ENCODE measurements at regions not wholly inside any gene's neighbourhood (a gene's known extent, or its start where the extent isn't known, plus 50 kb on each side); places are given as distances from the start of the nearest gene placed in this dataset.

DNA sequence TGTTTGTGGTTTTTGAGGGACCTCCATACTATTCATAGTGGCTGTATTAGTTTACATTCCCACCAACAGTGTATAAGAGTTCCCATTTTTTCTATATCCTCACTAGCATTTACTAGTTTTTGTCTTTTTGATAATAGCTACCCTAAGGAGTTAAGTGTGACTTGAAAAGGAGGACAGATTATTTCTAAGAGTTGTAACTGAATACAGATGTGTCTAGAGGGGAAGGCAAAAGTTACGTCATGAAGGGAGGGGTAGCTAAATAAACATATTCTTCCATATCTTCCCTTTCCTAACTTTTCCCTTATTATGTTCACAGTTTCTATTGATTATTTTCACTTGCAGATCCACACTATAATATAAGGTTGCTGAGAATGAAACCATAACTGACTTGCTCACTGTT is 1315.7 kb upstream of the ZEB2 start:
- DNase-seq (ENCODE audit: low read depth), result no peak
- TF ChIP-seq, protein P1, sequence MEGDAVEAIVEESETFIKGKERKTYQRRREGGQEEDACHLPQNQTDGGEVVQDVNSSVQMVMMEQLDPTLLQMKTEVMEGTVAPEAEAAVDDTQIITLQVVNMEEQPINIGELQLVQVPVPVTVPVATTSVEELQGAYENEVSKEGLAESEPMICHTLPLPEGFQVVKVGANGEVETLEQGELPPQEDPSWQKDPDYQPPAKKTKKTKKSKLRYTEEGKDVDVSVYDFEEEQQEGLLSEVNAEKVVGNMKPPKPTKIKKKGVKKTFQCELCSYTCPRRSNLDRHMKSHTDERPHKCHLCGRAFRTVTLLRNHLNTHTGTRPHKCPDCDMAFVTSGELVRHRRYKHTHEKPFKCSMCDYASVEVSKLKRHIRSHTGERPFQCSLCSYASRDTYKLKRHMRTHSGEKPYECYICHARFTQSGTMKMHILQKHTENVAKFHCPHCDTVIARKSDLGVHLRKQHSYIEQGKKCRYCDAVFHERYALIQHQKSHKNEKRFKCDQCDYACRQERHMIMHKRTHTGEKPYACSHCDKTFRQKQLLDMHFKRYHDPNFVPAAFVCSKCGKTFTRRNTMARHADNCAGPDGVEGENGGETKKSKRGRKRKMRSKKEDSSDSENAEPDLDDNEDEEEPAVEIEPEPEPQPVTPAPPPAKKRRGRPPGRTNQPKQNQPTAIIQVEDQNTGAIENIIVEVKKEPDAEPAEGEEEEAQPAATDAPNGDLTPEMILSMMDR (IDR thresholded peaks at IDR 0.05; ENCODE audit: control insufficient read depth, extremely low read depth, insufficient read depth), result no peak
- no peak overlapping the region for H3K4me3 ChIP-seq (ENCODE audit: low read depth, low read length)

DNA sequence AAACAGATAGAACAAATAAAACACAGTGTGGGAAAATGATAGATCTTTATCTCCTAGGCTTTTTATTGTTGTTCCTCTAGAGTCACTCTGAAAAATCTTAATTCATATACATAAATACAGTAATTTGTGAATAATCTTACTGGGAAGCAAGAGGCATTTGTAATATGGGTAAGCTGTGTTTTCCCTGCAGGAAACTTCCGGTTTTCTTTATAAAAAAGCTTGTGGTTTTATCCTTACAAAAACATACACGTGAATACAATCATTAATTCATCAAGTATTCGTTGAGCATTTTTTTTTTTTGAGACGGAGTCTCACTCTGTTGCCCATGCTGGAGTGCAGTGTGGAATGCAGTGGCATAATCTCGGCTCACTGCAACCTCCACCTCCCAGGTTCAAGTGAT is 1312.8 kb upstream of the ZEB2 start:
- no peak for DNase-seq (ENCODE audit: low read depth)
- no peak overlapping the region for H3K4me3 ChIP-seq (ENCODE audit: low read depth, low read length)
- TF ChIP-seq, protein P1 (IDR thresholded peaks at IDR 0.05; ENCODE audit: control insufficient read depth, extremely low read depth, insufficient read depth), result no peak

- TF ChIP-seq, protein P1 (IDR thresholded peaks at IDR 0.05; ENCODE audit: control insufficient read depth, extremely low read depth, insufficient read depth), result no peak
- no peak overlapping the region for H3K4me3 ChIP-seq (ENCODE audit: low read depth, low read length)
Measured at GRCh38 chr2:145829931-145830330, 1310.0 kb upstream of the ZEB2 start.

DNA sequence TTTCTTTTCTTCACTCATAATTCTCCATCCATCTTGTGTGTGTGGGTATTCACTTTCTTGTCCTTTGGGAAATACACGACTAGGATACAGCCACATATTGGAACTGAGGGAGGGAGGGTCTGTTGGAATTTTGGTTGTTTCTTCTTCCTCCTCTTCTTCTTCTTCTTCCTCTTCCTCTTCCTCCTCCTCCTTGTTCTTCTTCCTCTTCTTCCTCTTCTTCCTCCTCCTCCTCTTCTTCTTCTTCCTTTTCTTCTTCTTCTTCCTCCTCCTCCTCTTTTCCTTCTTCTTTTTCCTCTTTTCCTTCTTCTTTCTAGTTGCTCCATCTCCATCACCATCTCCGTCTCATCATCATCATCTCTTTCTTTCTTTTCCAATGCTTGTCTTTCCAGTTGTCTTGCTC is 1307.3 kb upstream of the ZEB2 start:
- TF ChIP-seq, protein P1 (IDR thresholded peaks at IDR 0.05; ENCODE audit: control insufficient read depth, extremely low read depth, insufficient read depth), result no peak
- DNase-seq (ENCODE audit: low read depth), result no peak
- no peak overlapping the region for H3K4me3 ChIP-seq (ENCODE audit: low read depth, low read length)

More at GRCh38 chr2:145829931-145830330, 1310.0 kb upstream of the ZEB2 start:
- no peak for DNase-seq (ENCODE audit: low read depth)

DNA sequence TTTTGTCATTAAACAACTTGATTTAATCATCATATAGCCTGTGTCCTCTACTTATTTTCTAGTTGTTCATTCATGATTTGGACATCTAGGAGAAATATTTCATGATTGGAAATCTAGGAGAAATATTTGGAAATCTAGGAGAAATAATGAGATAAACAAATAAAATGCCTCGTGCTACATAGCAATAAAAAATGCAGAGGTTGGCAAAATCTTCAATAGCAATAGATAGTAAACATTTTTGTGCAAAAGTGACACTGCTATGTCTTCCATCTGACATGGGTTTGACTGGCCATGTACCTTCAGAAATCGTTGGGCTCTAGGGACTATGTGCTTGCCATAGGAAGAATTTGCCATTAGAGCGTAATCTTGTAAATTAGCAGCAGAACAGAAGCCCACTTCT is 1304.5 kb upstream of the ZEB2 start:
- H3K4me3 ChIP-seq (ENCODE audit: low read depth, low read length), result no peak overlapping the region
- TF ChIP-seq, protein P1 (IDR thresholded peaks at IDR 0.05; ENCODE audit: control insufficient read depth, extremely low read depth, insufficient read depth), result no peak
- DNase-seq (ENCODE audit: low read depth), result no peak

- TF ChIP-seq, protein P1 (IDR thresholded peaks at IDR 0.05; ENCODE audit: control insufficient read depth, extremely low read depth, insufficient read depth), result no peak
- no peak overlapping the region for H3K4me3 ChIP-seq (ENCODE audit: low read depth, low read length)
- no peak for DNase-seq (ENCODE audit: low read depth)
Measured at GRCh38 chr2:145822892-145823534, 1303.1 kb upstream of the ZEB2 start.

GRCh38 chr2:145820651-145821050 is 1300.7 kb upstream of the ZEB2 start:
- TF ChIP-seq, protein P1 (IDR thresholded peaks at IDR 0.05; ENCODE audit: control insufficient read depth, extremely low read depth, insufficient read depth), result no peak
- no peak overlapping the region for H3K4me3 ChIP-seq (ENCODE audit: low read depth, low read length)
- DNase-seq (ENCODE audit: low read depth), result no peak
